CD14-positive monocyte (primary cell): ENCODE measurements at regions not wholly inside any gene's neighbourhood (a gene's known extent, or its start where the extent isn't known, plus 50 kb on each side); places are given as distances from the start of the nearest gene placed in this dataset.

ENCODE experiments used
- DNase-seq, 3 donors: peaks; one replicate each; pipeline ENCODE4 v3.0.0-alpha.2; 2011 to 2022
- H2AFZ ChIP-seq: 2 replicates; pipeline ENCODE4 v1.6.0; 2012; ENCODE audit warnings: mild to moderate bottlenecking, low read depth, low read length, inconsistent platforms; ENCODE audit not compliant: insufficient read depth, poor library complexity, severe bottlenecking
- H3K27ac ChIP-seq, 2 donors: 1 replicate in 1 of 2; 2 replicates in 1 of 2; pipeline ENCODE4 v1.5.1; 2012 to 2013; ENCODE audit warnings: low read length in 2 of 2, control low read depth in 1 of 2, inconsistent platforms in 1 of 2, low read depth in 1 of 2, mild to moderate bottlenecking in 1 of 2
- H3K27me3 ChIP-seq, 2 donors: one replicate each; pipeline versions ENCODE4 v1.6.0 to v1.6.1; 2011 to 2013; ENCODE audit warnings: low read length in 2 of 2; ENCODE audit not compliant: control insufficient read depth in 2 of 2, insufficient read depth in 2 of 2
- H3K36me3 ChIP-seq, 2 donors: replicated peaks in 1 of 2; 1 replicate in 1 of 2; 2 replicates in 1 of 2; pipeline versions ENCODE4 v1.5.1 to v1.6.1; 2012 to 2013; ENCODE audit warnings: low read length in 2 of 2, control low read depth in 1 of 2, inconsistent platforms in 1 of 2, mild to moderate bottlenecking in 1 of 2; ENCODE audit not compliant: insufficient read depth in 2 of 2, control insufficient read depth in 1 of 2
- H3K4me1 ChIP-seq, 2 donors: 1 replicate in 1 of 2; 2 replicates in 1 of 2; pipeline versions ENCODE4 v1.5.1 to v1.6.1; 2012 to 2013; ENCODE audit warnings: low read length in 2 of 2, control low read depth in 1 of 2, inconsistent platforms in 1 of 2, mild to moderate bottlenecking in 1 of 2, moderate library complexity in 1 of 2; ENCODE audit not compliant: insufficient read depth in 2 of 2, control insufficient read depth in 1 of 2
- H3K4me2 ChIP-seq: replicated peaks from 2 replicates; pipeline ENCODE3; 2012; ENCODE audit warnings: low read length, moderate library complexity, mild to moderate bottlenecking; ENCODE audit not compliant: poor library complexity, severe bottlenecking; ENCODE audit errors: extremely low read depth
- H3K4me3 ChIP-seq, 3 experiments: fragments of 200-600 bp in 1 of 3; sonication (generic) in 1 of 3; replicated peaks in 1 of 3; 1 replicate in 2 of 3; 2 replicates in 1 of 3; pipeline ENCODE4 v1.5.1; 2011 to 2013; ENCODE audit warnings: low read length in 3 of 3, mild to moderate bottlenecking in 3 of 3, control low read depth in 2 of 3, low read depth in 2 of 3, inconsistent platforms in 1 of 3, moderate library complexity in 1 of 3
- H3K79me2 ChIP-seq: 2 replicates; pipeline ENCODE4 v1.6.0; 2012; ENCODE audit warnings: mild to moderate bottlenecking, control low read depth, inconsistent platforms, low read length, moderate library complexity; ENCODE audit not compliant: insufficient read depth
- H3K9ac ChIP-seq: 2 replicates; pipeline ENCODE4 v1.6.0; 2017; ENCODE audit warnings: low read length, mild to moderate bottlenecking; ENCODE audit not compliant: insufficient read depth, poor library complexity, severe bottlenecking
- H3K9me3 ChIP-seq, 2 donors: replicated peaks in 1 of 2; 1 replicate in 1 of 2; 2 replicates in 1 of 2; pipeline versions ENCODE4 v1.5.1 to v1.6.1; 2012 to 2013; ENCODE audit warnings: low read length in 2 of 2, control low read depth in 1 of 2; ENCODE audit not compliant: control insufficient read depth in 1 of 2, insufficient read depth in 1 of 2
- H4K20me1 ChIP-seq: 2 replicates; pipeline ENCODE4 v1.6.0; 2012; ENCODE audit warnings: mild to moderate bottlenecking, low read length, control low read depth, moderate library complexity; ENCODE audit not compliant: insufficient read depth
- H3K27ac Mint-ChIP-seq, 7 donors: one replicate each; pipeline ENCODE4 v1.8.0; 2020; ENCODE audit warnings: mild to moderate bottlenecking in 7 of 7, mixed read lengths in 7 of 7, moderate library complexity in 6 of 7, inconsistent platforms in 2 of 7
- H3K27me3 Mint-ChIP-seq, 3 donors: one replicate each; pipeline ENCODE4 v1.8.0; 2021 to 2022; ENCODE audit warnings: low read depth in 3 of 3, mild to moderate bottlenecking in 3 of 3, mixed read lengths in 3 of 3, moderate library complexity in 3 of 3, inconsistent platforms in 1 of 3
- H3K36me3 Mint-ChIP-seq, 2 donors: one replicate each; pipeline ENCODE4 v1.8.0; 2020; ENCODE audit warnings: mixed read lengths in 2 of 2, inconsistent platforms in 1 of 2, mild to moderate bottlenecking in 1 of 2
- H3K4me1 Mint-ChIP-seq: one replicate; pipeline ENCODE4 v1.8.0; 2020; ENCODE audit warnings: mild to moderate bottlenecking, mixed read lengths
- H3K4me3 Mint-ChIP-seq, 2 donors: one replicate each; pipeline ENCODE4 v1.8.0; 2020; ENCODE audit warnings: mild to moderate bottlenecking in 2 of 2, mixed read lengths in 2 of 2, moderate library complexity in 1 of 2
- H3K9me3 Mint-ChIP-seq, 7 donors: one replicate each; pipeline ENCODE4 v1.8.0; 2020 to 2022; ENCODE audit warnings: mixed read lengths in 7 of 7, mild to moderate bottlenecking in 6 of 7, moderate library complexity in 6 of 7, inconsistent platforms in 2 of 7
- WGBS: methylation state at CpG from one replicate; pipeline ENCODE4 v1.1.5; 2013; ENCODE audit warnings: missing lambda C conversion rate; ENCODE audit not compliant: insufficient coverage; 5-methylcytosine and 5-hydroxymethylcytosine counted together
- intact Hi-C, 2 donors: fragments of 100-400 bp; cut with micrococcal nuclease; formaldehyde crosslinking; loops; one replicate each; pipeline versions ENCODE4 v1.15.0 to v1.15.1; 2023
- TF ChIP-seq, protein P1 (sequence below): fragments of 200-600 bp; IDR thresholded peaks from one replicate; pipeline ENCODE4 v1.8.0; 2022; ENCODE audit warnings: antibody characterized with exemption, mild to moderate bottlenecking

GRCh38 chr6:113668641-113669408 lies 188.3 kb upstream of the MARCKS start:
- H3K27me3 Mint-ChIP-seq, result peaks cover 0 to 3% (median 0%) of the 10 kb centered on the region in 3 donors
- H2AFZ ChIP-seq, result no peak overlapping the region

GRCh38 chr6:113669606-113670005 lies 187.5 kb upstream of the MARCKS start:
- H3K79me2 ChIP-seq, result no peaks in the 10 kb centered on the region
- H3K9ac ChIP-seq, result no peak overlapping the region
- no peaks in the 10 kb centered on the region for H3K27me3 ChIP-seq
- no peaks in the 10 kb centered on the region for H4K20me1 ChIP-seq
- H3K27ac ChIP-seq, result no peak overlapping the region
- Mint-ChIP-seq H3K4me3 (no peak overlapping the region), H3K9me3 (peaks cover 0 to 2% (median 0%) of the 10 kb centered on the region in 7 donors), H3K27me3 (peaks cover 0 to 3% (median 0%) of the 10 kb centered on the region in 3 donors), H3K27ac (no peak overlapping the region), H3K36me3 (no peaks in the 10 kb centered on the region), H3K4me1 (peaks cover 20% of the 10 kb centered on the region)
- intact Hi-C loops, result no loop called here
- DNase-seq, result no peak
- no peaks in the 10 kb centered on the region for H3K9me3 ChIP-seq
- no peak overlapping the region for H2AFZ ChIP-seq
- H3K4me1 ChIP-seq, result peaks cover 19 to 22% of the 10 kb centered on the region in 2 donors
- no peaks in the 10 kb centered on the region for H3K36me3 ChIP-seq
- WGBS, result 100% methylated on average over 1 of the region's 2 CpGs
- TF ChIP-seq, protein P1, sequence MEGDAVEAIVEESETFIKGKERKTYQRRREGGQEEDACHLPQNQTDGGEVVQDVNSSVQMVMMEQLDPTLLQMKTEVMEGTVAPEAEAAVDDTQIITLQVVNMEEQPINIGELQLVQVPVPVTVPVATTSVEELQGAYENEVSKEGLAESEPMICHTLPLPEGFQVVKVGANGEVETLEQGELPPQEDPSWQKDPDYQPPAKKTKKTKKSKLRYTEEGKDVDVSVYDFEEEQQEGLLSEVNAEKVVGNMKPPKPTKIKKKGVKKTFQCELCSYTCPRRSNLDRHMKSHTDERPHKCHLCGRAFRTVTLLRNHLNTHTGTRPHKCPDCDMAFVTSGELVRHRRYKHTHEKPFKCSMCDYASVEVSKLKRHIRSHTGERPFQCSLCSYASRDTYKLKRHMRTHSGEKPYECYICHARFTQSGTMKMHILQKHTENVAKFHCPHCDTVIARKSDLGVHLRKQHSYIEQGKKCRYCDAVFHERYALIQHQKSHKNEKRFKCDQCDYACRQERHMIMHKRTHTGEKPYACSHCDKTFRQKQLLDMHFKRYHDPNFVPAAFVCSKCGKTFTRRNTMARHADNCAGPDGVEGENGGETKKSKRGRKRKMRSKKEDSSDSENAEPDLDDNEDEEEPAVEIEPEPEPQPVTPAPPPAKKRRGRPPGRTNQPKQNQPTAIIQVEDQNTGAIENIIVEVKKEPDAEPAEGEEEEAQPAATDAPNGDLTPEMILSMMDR, result no peak
- H3K4me3 ChIP-seq, result no peak overlapping the region
- no peak overlapping the region for H3K4me2 ChIP-seq

More at GRCh38 chr6:113668641-113669408, 188.3 kb upstream of the MARCKS start:
- Mint-ChIP-seq H3K27ac (peak overlapping the region in 1 of 7 donors; percentile 57), H3K9me3 (peaks cover 0 to 2% (median 0%) of the 10 kb centered on the region in 7 donors), H3K4me1 (peaks cover 20% of the 10 kb centered on the region), H3K36me3 (no peaks in the 10 kb centered on the region), H3K4me3 (no peak overlapping the region)
- no peaks in the 10 kb centered on the region for H3K79me2 ChIP-seq
- no peaks in the 10 kb centered on the region for H3K36me3 ChIP-seq
- H3K27ac ChIP-seq, result no peak overlapping the region
- H3K4me2 ChIP-seq, result no peak overlapping the region
- intact Hi-C loops, result no loop called here
- WGBS, result no CpG with 5 or more reads among the region's 1 CpG
- H3K9ac ChIP-seq, result no peak overlapping the region
- no peaks in the 10 kb centered on the region for H3K27me3 ChIP-seq
- TF ChIP-seq, protein P1, result no peak
- no peaks in the 10 kb centered on the region for H4K20me1 ChIP-seq
- DNase-seq, result peak in 1 of 3 donors; percentile 17
- peaks cover 19 to 22% of the 10 kb centered on the region in 2 donors for H3K4me1 ChIP-seq
- H3K4me3 ChIP-seq, result no peak overlapping the region
- H3K9me3 ChIP-seq, result no peaks in the 10 kb centered on the region
